Hepatocyte (in vitro differentiated cells): ENCODE measurements at regions not wholly inside any gene's neighbourhood (a gene's known extent, or its start where the extent isn't known, plus 50 kb on each side); places are given as distances from the start of the nearest gene placed in this dataset.

ENCODE experiments used
- DNase-seq: peaks from one replicate; pipeline ENCODE4 v3.0.0-alpha.2; 2016; ENCODE audit warnings: low spot score
- H2AFZ ChIP-seq: fragments of 200-600 bp; sonication (generic); 2 replicates; pipeline ENCODE4 v1.6.0; 2016; ENCODE audit warnings: antibody characterized with exemption, mild to moderate bottlenecking
- H3K27ac ChIP-seq: fragments of 200-600 bp; sonication (generic); 2 replicates; pipeline ENCODE4 v1.5.1; 2016; ENCODE audit warnings: mild to moderate bottlenecking
- H3K27me3 ChIP-seq: fragments of 200-600 bp; sonication (generic); 2 replicates; pipeline ENCODE4 v1.6.1; 2016
- H3K36me3 ChIP-seq: fragments of 200-600 bp; sonication (generic); replicated peaks from 2 replicates; pipeline ENCODE4 v1.5.1; 2016; ENCODE audit warnings: low read depth; ENCODE audit not compliant: insufficient read depth
- H3K4me1 ChIP-seq: fragments of 200-600 bp; sonication (generic); 2 replicates; pipeline ENCODE4 v1.5.1; 2016; ENCODE audit warnings: mild to moderate bottlenecking, moderate library complexity; ENCODE audit not compliant: insufficient read depth
- H3K4me2 ChIP-seq: fragments of 200-600 bp; sonication (generic); 2 replicates; pipeline ENCODE4 v1.6.0; 2016
- H3K4me3 ChIP-seq: fragments of 200-600 bp; sonication (generic); 2 replicates; pipeline ENCODE4 v1.5.1; 2016; ENCODE audit warnings: mild to moderate bottlenecking
- H3K79me2 ChIP-seq: fragments of 200-600 bp; sonication (generic); 2 replicates; pipeline ENCODE4 v1.6.0; 2017; ENCODE audit warnings: mild to moderate bottlenecking
- H3K9me2 ChIP-seq: fragments of 200-600 bp; sonication (generic); replicated peaks from 2 replicates; pipeline ENCODE4 v1.6.0; 2017; ENCODE audit warnings: mild to moderate bottlenecking; ENCODE audit not compliant: insufficient read depth
- H3K9me3 ChIP-seq: fragments of 200-600 bp; sonication (generic); 2 replicates; pipeline ENCODE4 v1.5.1; 2016; ENCODE audit warnings: low read depth, mild to moderate bottlenecking
- H4K20me1 ChIP-seq: fragments of 200-600 bp; sonication (generic); 2 replicates; pipeline ENCODE4 v1.6.0; 2016; ENCODE audit warnings: mild to moderate bottlenecking; ENCODE audit not compliant: insufficient read depth, poor library complexity, severe bottlenecking
- CTCF ChIP-seq: fragments of 200-600 bp; sonication (generic); IDR thresholded peaks from 2 replicates; pipeline ENCODE4 v1.5.1; 2016; ENCODE audit warnings: antibody characterized with exemption, mild to moderate bottlenecking; ENCODE audit not compliant: poor library complexity
- EZH2 ChIP-seq: fragments of 200-600 bp; sonication (generic); IDR thresholded peaks from 2 replicates; pipeline ENCODE4 v1.6.1; 2016; ENCODE audit warnings: antibody characterized with exemption, mild to moderate bottlenecking, borderline replicate concordance
- EZH2phosphoT487 ChIP-seq: fragments of 200-600 bp; sonication (generic); IDR thresholded peaks from one replicate; pipeline ENCODE4 v1.6.1; 2018; ENCODE audit warnings: antibody characterized with exemption, mild to moderate bottlenecking, low read depth, moderate library complexity; ENCODE audit not compliant: unreplicated experiment, severe bottlenecking
- whole genome bisulfite sequencing: methylation state at CpG from one replicate; pipeline ENCODE4 v1.1.6; 2016; ENCODE audit warnings: low lambda C conversion rate; ENCODE audit errors: missing lambda C conversion rate; 5-methylcytosine and 5-hydroxymethylcytosine counted together

DNA sequence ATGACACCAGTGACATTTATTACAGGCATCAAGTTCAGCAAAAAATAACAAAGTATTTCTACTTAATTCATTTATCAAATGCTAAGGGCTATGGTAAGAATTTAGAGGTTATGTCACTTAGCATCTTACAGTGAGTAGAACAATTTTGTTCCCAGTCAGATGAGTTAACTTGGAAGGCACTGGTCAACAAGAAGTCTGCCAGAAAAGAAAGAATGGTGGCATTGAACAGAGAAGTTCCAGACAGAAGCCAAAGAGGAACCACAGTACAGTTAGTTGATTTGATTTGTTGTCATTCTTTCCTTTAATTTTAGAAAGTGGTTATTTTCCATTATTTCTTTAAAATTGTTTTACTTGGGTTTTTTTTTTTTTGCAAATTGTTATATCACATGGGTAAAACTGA is 232.2 kb upstream of the PKN2 start:
- Histone ChIP-seq H3K36me3 (no peaks in the 10 kb centered on the region), H2AFZ (no peak overlapping the region), H3K9me3 (no peaks in the 10 kb centered on the region), H3K4me3 (no peak overlapping the region), H3K27me3 (no peaks in the 10 kb centered on the region), H3K9me2 (no peaks in the 10 kb centered on the region), H3K4me1 (no peaks in the 10 kb centered on the region), H3K27ac (no peak overlapping the region), H4K20me1 (no peaks in the 10 kb centered on the region), H3K79me2 (no peaks in the 10 kb centered on the region), H3K4me2 (no peak overlapping the region)
- no peak for TF ChIP-seq CTCF
- TF ChIP-seq EZH2phosphoT487, result no peak
- no peak for TF ChIP-seq EZH2
- no peak for DNase-seq

DNA sequence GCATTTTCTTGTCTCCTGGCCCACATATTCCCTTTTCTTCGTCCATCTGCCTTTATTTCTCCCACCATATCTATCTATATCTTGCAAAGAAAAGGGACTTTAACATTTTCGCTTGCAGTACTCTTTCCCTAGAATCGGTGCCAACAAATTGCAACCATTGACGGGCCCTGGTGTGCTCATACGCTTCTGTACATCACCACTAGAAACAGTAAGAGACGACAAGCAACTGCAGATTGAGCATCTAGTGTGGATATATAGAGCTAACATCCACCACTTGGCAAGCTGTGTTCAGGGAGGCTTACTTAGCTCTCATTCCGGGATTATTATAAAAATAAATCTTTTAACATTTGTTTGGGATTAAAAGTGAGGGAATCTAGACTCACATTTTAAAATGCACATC is 230.8 kb upstream of the PKN2 start:
- Histone ChIP-seq H3K27ac (no peak overlapping the region), H3K27me3 (no peaks in the 10 kb centered on the region), H3K9me2 (no peaks in the 10 kb centered on the region), H4K20me1 (no peaks in the 10 kb centered on the region), H2AFZ (no peak overlapping the region), H3K4me3 (no peak overlapping the region), H3K4me2 (no peak overlapping the region), H3K79me2 (no peaks in the 10 kb centered on the region), H3K36me3 (no peaks in the 10 kb centered on the region), H3K4me1 (no peaks in the 10 kb centered on the region), H3K9me3 (no peaks in the 10 kb centered on the region)
- DNase-seq, result no peak
- 89% methylated on average over 7 of the region's 7 CpGs for WGBS
- TF ChIP-seq EZH2, result no peak
- TF ChIP-seq CTCF, result no peak
- no peak for TF ChIP-seq EZH2phosphoT487

DNA sequence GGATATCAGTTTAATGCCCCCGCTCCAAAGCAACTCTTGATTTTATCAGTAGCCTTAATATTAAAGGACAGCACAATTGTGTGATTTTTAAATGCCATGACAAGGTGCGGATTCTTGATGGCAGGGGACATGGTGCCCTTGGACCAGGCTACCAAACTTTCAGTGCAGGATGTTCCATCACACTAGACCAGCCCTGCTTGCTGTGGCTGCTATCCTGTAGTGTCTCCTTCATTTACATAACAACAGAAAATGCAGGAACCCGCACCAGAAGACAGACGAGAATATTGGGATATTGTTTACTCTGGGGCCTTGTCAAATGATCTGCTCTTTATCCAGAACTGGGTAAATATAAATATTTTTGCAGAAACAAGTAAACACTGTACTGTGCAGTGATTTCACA is 229.3 kb upstream of the PKN2 start:
- no peaks in the 10 kb centered on the region for H3K36me3 ChIP-seq
- H3K27ac ChIP-seq, result no peak overlapping the region
- no peak overlapping the region for H2AFZ ChIP-seq
- DNase-seq, result no peak
- H3K9me3 ChIP-seq, result no peaks in the 10 kb centered on the region
- H4K20me1 ChIP-seq, result no peaks in the 10 kb centered on the region
- H3K4me2 ChIP-seq, result no peak overlapping the region
- no peak overlapping the region for H3K4me3 ChIP-seq
- H3K9me2 ChIP-seq, result no peaks in the 10 kb centered on the region
- no peaks in the 10 kb centered on the region for H3K79me2 ChIP-seq
- 77% methylated on average over 4 of the region's 4 CpGs for whole genome bisulfite sequencing
- no peak for TF ChIP-seq CTCF
- no peak for TF ChIP-seq EZH2
- no peak for TF ChIP-seq EZH2phosphoT487
- H3K4me1 ChIP-seq, result no peaks in the 10 kb centered on the region
- no peaks in the 10 kb centered on the region for H3K27me3 ChIP-seq

DNA sequence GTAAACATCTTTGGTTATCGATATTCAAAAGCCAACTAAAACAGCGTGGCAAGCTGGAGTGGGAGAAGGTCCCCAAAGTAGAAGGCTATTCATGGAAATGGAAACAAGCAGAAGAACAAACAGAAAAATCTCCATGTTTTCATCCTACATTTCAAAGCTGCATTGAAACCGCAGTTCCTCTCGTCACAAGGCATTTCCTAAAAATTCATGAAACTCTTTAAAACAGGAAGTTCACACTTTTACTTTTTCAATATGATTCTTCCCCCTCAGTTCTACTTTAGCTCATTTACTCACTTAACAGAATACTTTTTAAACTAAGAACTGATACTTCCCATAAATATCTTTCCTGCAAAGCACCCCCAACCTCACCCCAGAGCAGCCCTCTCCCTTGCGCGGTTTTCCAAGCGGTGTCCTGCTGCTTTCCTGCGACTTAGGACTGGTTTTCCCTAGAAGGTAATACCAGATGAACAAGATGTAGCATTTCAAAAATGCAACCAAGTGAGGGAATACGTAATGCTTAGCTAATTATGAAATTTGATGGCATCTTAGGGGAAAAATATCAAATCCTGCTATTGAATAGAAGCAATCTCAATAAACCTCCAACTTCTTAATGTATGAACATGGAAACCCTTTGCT is 228.3 kb upstream of the PKN2 start:
- Histone ChIP-seq H3K4me2 (no peak overlapping the region), H3K27ac (no peak overlapping the region), H3K79me2 (no peaks in the 10 kb centered on the region), H2AFZ (no peak overlapping the region), H3K4me3 (no peak overlapping the region), H3K4me1 (no peaks in the 10 kb centered on the region), H3K9me2 (no peaks in the 10 kb centered on the region), H3K9me3 (no peaks in the 10 kb centered on the region), H3K27me3 (peaks cover 4% of the 10 kb centered on the region), H3K36me3 (no peaks in the 10 kb centered on the region), H4K20me1 (no peaks in the 10 kb centered on the region)
- no peak for TF ChIP-seq EZH2
- no peak for TF ChIP-seq EZH2phosphoT487
- no peak for TF ChIP-seq CTCF
- DNase-seq, result no peak
- WGBS, result 84% methylated on average over 9 of the region's 9 CpGs
